Glutamatergic neuron (in vitro differentiated cells): ENCODE measurements at regions not wholly inside any gene's neighbourhood (a gene's known extent, or its start where the extent isn't known, plus 50 kb on each side); places are given as distances from the start of the nearest gene placed in this dataset.

Experiments
- DNase-seq: peaks from one replicate; pipeline ENCODE4 v3.0.0; 2022
- H3K27ac Mint-ChIP-seq: one replicate; pipeline ENCODE4 v1.8.0; 2020; ENCODE audit warnings: mild to moderate bottlenecking, mixed read lengths, inconsistent platforms; ENCODE audit not compliant: unreplicated experiment
- H3K27me3 Mint-ChIP-seq: one replicate; pipeline ENCODE4 v1.8.0; 2020; ENCODE audit warnings: mild to moderate bottlenecking, moderate library complexity, mixed read lengths, inconsistent platforms; ENCODE audit not compliant: unreplicated experiment
- H3K36me3 Mint-ChIP-seq: one replicate; pipeline ENCODE4 v1.8.0; 2020; ENCODE audit warnings: mild to moderate bottlenecking, mixed read lengths, inconsistent platforms; ENCODE audit not compliant: unreplicated experiment
- H3K4me1 Mint-ChIP-seq: one replicate; pipeline ENCODE4 v1.8.0; 2020; ENCODE audit warnings: mild to moderate bottlenecking, low read depth, mixed read lengths, inconsistent platforms; ENCODE audit not compliant: unreplicated experiment
- H3K4me3 Mint-ChIP-seq: one replicate; pipeline ENCODE4 v1.8.0; 2020; ENCODE audit warnings: mild to moderate bottlenecking, mixed read lengths, inconsistent platforms; ENCODE audit not compliant: unreplicated experiment
- H3K9me3 Mint-ChIP-seq: one replicate; pipeline ENCODE4 v1.8.0; 2020; ENCODE audit warnings: mild to moderate bottlenecking, moderate library complexity, mixed read lengths, inconsistent platforms; ENCODE audit not compliant: unreplicated experiment
- CTCF ChIP-seq: fragments of 200-600 bp; sonication (generic); IDR thresholded peaks from one replicate; pipeline ENCODE4 v1.5.0; 2021; ENCODE audit not compliant: partially characterized antibody, unreplicated experiment

DNA sequence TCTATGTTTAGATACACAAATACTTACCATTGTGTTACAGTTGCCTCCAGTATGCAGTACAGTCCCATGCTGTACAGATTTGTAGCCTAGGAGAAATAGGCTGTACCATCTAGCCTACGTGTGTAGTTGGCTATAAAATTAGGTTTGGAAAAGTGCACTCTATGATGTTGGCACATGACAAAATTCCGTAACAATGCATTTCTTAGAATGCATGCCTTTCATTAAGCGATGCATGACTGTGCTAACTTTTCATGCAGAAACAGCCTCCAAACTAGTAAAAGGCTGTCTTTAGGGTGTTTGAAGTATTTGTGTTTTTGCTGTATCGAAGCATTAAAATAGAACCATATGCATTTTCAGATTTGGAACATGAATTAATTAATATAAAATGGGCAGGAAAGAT, 157.9 kb downstream of the RMI1 start:
- no peak for DNase-seq
- Mint-ChIP-seq H3K27me3 (no peaks in the 10 kb centered on the region), H3K4me1 (peaks cover 31% of the 10 kb centered on the region), H3K27ac (no peak overlapping the region), H3K36me3 (no peaks in the 10 kb centered on the region), H3K4me3 (no peak overlapping the region), H3K9me3 (no peaks in the 10 kb centered on the region)
- TF ChIP-seq CTCF, result no peak

GRCh38 chr9:84139296-84140070, 158.9 kb downstream of the RMI1 start:
- Mint-ChIP-seq H3K9me3 (no peaks in the 10 kb centered on the region), H3K27me3 (no peaks in the 10 kb centered on the region), H3K4me1 (peaks cover 32% of the 10 kb centered on the region), H3K4me3 (no peak overlapping the region), H3K36me3 (no peaks in the 10 kb centered on the region), H3K27ac (peak overlapping the region; percentile 23)
- no peak for TF ChIP-seq CTCF
- no peak for DNase-seq

DNA sequence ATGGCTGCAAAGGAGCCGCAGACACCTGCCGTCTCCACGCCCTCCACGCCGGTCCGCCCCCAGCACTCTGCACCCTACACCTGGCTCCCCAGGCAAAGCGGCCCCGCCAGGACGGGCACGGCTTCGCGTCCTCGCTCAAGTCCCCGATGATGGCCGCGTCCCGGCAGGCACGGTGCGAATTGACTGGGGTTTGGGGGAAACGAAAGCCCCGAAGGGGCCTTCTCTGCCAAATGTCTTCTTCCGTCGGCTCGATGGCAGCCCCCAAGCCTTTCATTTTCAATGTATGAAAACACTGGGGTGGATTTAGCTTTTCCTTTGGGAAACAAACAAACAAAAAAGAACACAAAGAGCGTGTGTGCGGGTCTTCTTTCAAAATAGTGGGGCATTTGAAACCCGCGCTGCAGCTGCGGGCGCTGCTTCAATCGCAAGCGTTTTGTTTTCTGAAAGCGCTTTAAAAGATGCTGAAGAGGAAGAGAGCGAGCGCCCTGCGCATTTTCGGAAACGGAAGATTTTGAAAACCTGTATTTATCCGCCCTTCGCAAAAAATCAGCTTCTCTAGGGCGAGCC, 160.0 kb downstream of the RMI1 start:
- Mint-ChIP-seq H3K9me3 (no peaks in the 10 kb centered on the region), H3K4me3 (peak overlapping the region; percentile 90), H3K27me3 (no peaks in the 10 kb centered on the region), H3K36me3 (no peaks in the 10 kb centered on the region), H3K4me1 (peaks cover 32% of the 10 kb centered on the region), H3K27ac (peak overlapping the region; percentile 69)
- peak; percentile 51 for DNase-seq
- TF ChIP-seq CTCF, result no peak

DNA sequence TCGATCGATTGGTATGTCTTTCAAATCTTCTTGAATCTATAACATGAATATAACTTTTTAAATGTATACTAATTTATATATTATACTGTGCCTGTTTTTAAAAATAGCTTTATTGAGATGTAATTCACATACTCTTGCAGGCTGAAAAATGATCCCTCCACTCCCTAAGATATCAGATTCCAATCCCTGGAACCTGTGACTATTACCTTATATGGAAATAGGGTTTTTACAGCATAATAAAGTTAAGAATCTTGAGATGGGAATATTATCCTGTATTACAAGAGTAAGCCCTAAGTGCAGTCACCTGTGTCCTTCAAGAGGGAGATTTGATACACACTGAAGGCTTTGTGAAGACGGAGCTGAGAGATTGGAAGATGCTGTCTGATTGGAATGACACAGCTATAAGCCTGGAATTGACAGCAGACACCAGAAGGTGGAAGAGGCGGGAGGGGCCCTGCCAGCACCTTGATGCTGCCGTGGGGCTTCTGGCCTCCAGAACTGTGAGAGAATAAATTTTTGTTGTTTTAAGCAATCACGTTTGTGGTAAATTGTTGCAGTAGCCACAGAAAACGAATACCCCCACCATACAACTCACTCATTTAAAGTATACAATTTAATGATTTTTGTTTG, 161.3 kb downstream of the RMI1 start:
- H3K4me1 Mint-ChIP-seq, result peaks cover 37% of the 10 kb centered on the region
- peak overlapping the region; percentile 67 for H3K4me3 Mint-ChIP-seq
- no peaks in the 10 kb centered on the region for H3K27me3 Mint-ChIP-seq
- H3K27ac Mint-ChIP-seq, result no peak overlapping the region
- peak; percentile 30 for DNase-seq
- H3K9me3 Mint-ChIP-seq, result no peaks in the 10 kb centered on the region
- H3K36me3 Mint-ChIP-seq, result no peaks in the 10 kb centered on the region
- no peak for TF ChIP-seq CTCF

GRCh38 chr9:84145031-84145430, 164.4 kb downstream of the RMI1 start:
- TF ChIP-seq CTCF, result no peak
- Mint-ChIP-seq H3K27me3 (no peaks in the 10 kb centered on the region), H3K9me3 (no peaks in the 10 kb centered on the region), H3K4me1 (peaks cover 44% of the 10 kb centered on the region), H3K27ac (no peak overlapping the region), H3K36me3 (no peaks in the 10 kb centered on the region), H3K4me3 (no peak overlapping the region)
- no peak for DNase-seq
